ENCODE measurements at regions not wholly inside any gene's neighbourhood (a gene's known extent, or its start where the extent isn't known, plus 50 kb on each side); places are given as distances from the start of the nearest gene placed in this dataset.
"Not testable (repeated sequence)": the region's sequence is repeated elsewhere in the genome, so short reads cannot be mapped to it uniquely, and the experiment has no call there.

GRCh38 chr3:5766848-5767247 is 579.3 kb downstream of the EDEM1 start:
- DNase-seq = no peak

- DNase-seq = no peak
These were observed 579.8 kb downstream of the EDEM1 start for GRCh38 chr3:5767304-5767703.

- DNase-seq = no peak
These were observed 580.9 kb downstream of the EDEM1 start for GRCh38 chr3:5768281-5768945.

GRCh38 chr3:5769825-5770224 is 582.3 kb downstream of the EDEM1 start:
- no peak for DNase-seq

- DNase-seq = no peak
These were observed 586.8 kb downstream of the EDEM1 start for GRCh38 chr3:5774337-5774736.

- not testable (repeated sequence) for DNase-seq
These were observed 587.6 kb downstream of the EDEM1 start for GRCh38 chr3:5775100-5775499.

- no peak for DNase-seq
These were observed 597.2 kb downstream of the EDEM1 start for GRCh38 chr3:5784690-5785089.

- DNase-seq = no peak
These were observed 600.5 kb downstream of the EDEM1 start for GRCh38 chr3:5787861-5788488.

GRCh38 chr3:5788496-5788895 is 601.0 kb downstream of the EDEM1 start:
- no peak for DNase-seq

- no peak for DNase-seq
These were observed 604.1 kb downstream of the EDEM1 start for GRCh38 chr3:5791558-5791957.

GRCh38 chr3:5796541-5796940 is 609.0 kb downstream of the EDEM1 start:
- DNase-seq = no peak

GRCh38 chr3:5798809-5799208 is 611.3 kb downstream of the EDEM1 start:
- DNase-seq = no peak

- no peak for DNase-seq
These were observed 611.9 kb downstream of the EDEM1 start for GRCh38 chr3:5799398-5799797.

- no peak for DNase-seq
These were observed 613.5 kb downstream of the EDEM1 start for GRCh38 chr3:5800965-5801364.

GRCh38 chr3:5806192-5806591 is 618.7 kb downstream of the EDEM1 start:
- DNase-seq = no peak

- no peak for DNase-seq
These were observed 622.2 kb downstream of the EDEM1 start for GRCh38 chr3:5809586-5810246.

GRCh38 chr3:5811016-5811415 is 623.5 kb downstream of the EDEM1 start:
- DNase-seq = no peak

- DNase-seq = no peak
These were observed 626.0 kb downstream of the EDEM1 start for GRCh38 chr3:5813521-5813920.

GRCh38 chr3:5822843-5823242 is 635.3 kb downstream of the EDEM1 start:
- DNase-seq = no peak

GRCh38 chr3:5826467-5826866 is 639.0 kb downstream of the EDEM1 start:
- no peak for DNase-seq

- no peak for DNase-seq
These were observed 640.7 kb downstream of the EDEM1 start for GRCh38 chr3:5828251-5828650.

GRCh38 chr3:5840056-5840455 is 652.5 kb downstream of the EDEM1 start:
- DNase-seq = no peak

- DNase-seq = no peak
These were observed 654.1 kb downstream of the EDEM1 start for GRCh38 chr3:5841599-5841998.

GRCh38 chr3:5846261-5846660 is 658.8 kb downstream of the EDEM1 start:
- no peak for DNase-seq

Data from EL (cell line).